ENCODE measurements at regions not wholly inside any gene's neighbourhood (a gene's known extent, or its start where the extent isn't known, plus 50 kb on each side); places are given as distances from the start of the nearest gene placed in this dataset.

- H3K36me3 ChIP-seq (replicated peaks; ENCODE audit: insufficient read depth, low read length): no peaks in the 10 kb centered on the region
- H3K9me3 ChIP-seq (replicated peaks; ENCODE audit: insufficient read depth, low read length): no peaks in the 10 kb centered on the region
- no peak overlapping the region for H3K27ac ChIP-seq (ENCODE audit: low read length)
- peaks cover 21% of the 10 kb centered on the region for H3K4me1 ChIP-seq (ENCODE audit: low read length)
- DNase-seq: no peak
- H2AFZ ChIP-seq (ENCODE audit: low read length): no peak overlapping the region
- H3K9me2 ChIP-seq (replicated peaks; ENCODE audit: insufficient read depth, low read length): no peaks in the 10 kb centered on the region
- H3K79me2 ChIP-seq (ENCODE audit: low read length): no peaks in the 10 kb centered on the region
- H3K4me2 ChIP-seq (ENCODE audit: low read depth, low read length): no peak overlapping the region
- no peak overlapping the region for H3K9ac ChIP-seq (ENCODE audit: low read length)
- TF ChIP-seq EZH2 (optimal IDR thresholded peaks at IDR 0.05; ENCODE audit: low read depth, low read length): no peak
- no peak for TF ChIP-seq CTCF (IDR thresholded peaks at IDR 0.05; ENCODE audit: low read length)
- no peak for TF ChIP-seq EZH2phosphoT487 (IDR thresholded peaks at IDR 0.05; ENCODE audit: low read length)
- peaks cover 14% of the 10 kb centered on the region for H3F3A ChIP-seq (ENCODE audit: insufficient read depth, low read length)
- no peaks in the 10 kb centered on the region for H3K27me3 ChIP-seq (replicated peaks; ENCODE audit: insufficient read depth, low read length)
- no peaks in the 10 kb centered on the region for H4K20me1 ChIP-seq (ENCODE audit: insufficient read depth, low read length)
- no peak overlapping the region for H3K4me3 ChIP-seq (ENCODE audit: low read length)
Observed at GRCh38 chr7:13161125-13161524, 473.7 kb downstream of the ARL4A start.

GRCh38 chr7:13165854-13166253 lies 478.4 kb downstream of the ARL4A start:
- no peak for DNase-seq
- no peak overlapping the region for H2AFZ ChIP-seq (ENCODE audit: low read length)
- H3K27me3 ChIP-seq (replicated peaks; ENCODE audit: insufficient read depth, low read length): no peaks in the 10 kb centered on the region
- H3K9ac ChIP-seq (ENCODE audit: low read length): no peak overlapping the region
- no peaks in the 10 kb centered on the region for H3K9me3 ChIP-seq (replicated peaks; ENCODE audit: insufficient read depth, low read length)
- H4K20me1 ChIP-seq (ENCODE audit: insufficient read depth, low read length): no peaks in the 10 kb centered on the region
- H3K4me1 ChIP-seq (ENCODE audit: low read length): no peaks in the 10 kb centered on the region
- no peak overlapping the region for H3K4me3 ChIP-seq (ENCODE audit: low read length)
- H3K27ac ChIP-seq (ENCODE audit: low read length): no peak overlapping the region
- H3K9me2 ChIP-seq (replicated peaks; ENCODE audit: insufficient read depth, low read length): no peaks in the 10 kb centered on the region
- no peak overlapping the region for H3K4me2 ChIP-seq (ENCODE audit: low read depth, low read length)
- H3K79me2 ChIP-seq (ENCODE audit: low read length): no peaks in the 10 kb centered on the region
- H3K36me3 ChIP-seq (replicated peaks; ENCODE audit: insufficient read depth, low read length): no peaks in the 10 kb centered on the region
- TF ChIP-seq EZH2 (optimal IDR thresholded peaks at IDR 0.05; ENCODE audit: low read depth, low read length): no peak
- H3F3A ChIP-seq (ENCODE audit: insufficient read depth, low read length): no peaks in the 10 kb centered on the region

GRCh38 chr7:13166801-13167200 lies 479.4 kb downstream of the ARL4A start:
- Histone ChIP-seq H3K9me3 (replicated peaks; ENCODE audit: insufficient read depth, low read length) (no peaks in the 10 kb centered on the region), H3K36me3 (replicated peaks; ENCODE audit: insufficient read depth, low read length) (no peaks in the 10 kb centered on the region), H3K27me3 (replicated peaks; ENCODE audit: insufficient read depth, low read length) (no peaks in the 10 kb centered on the region), H2AFZ (ENCODE audit: low read length) (no peak overlapping the region), H3K27ac (ENCODE audit: low read length) (no peak overlapping the region), H3K4me1 (ENCODE audit: low read length) (no peaks in the 10 kb centered on the region), H3K9ac (ENCODE audit: low read length) (no peak overlapping the region), H3F3A (ENCODE audit: insufficient read depth, low read length) (no peaks in the 10 kb centered on the region), H4K20me1 (ENCODE audit: insufficient read depth, low read length) (no peaks in the 10 kb centered on the region), H3K4me2 (ENCODE audit: low read depth, low read length) (no peak overlapping the region), H3K9me2 (replicated peaks; ENCODE audit: insufficient read depth, low read length) (no peaks in the 10 kb centered on the region), H3K4me3 (ENCODE audit: low read length) (no peak overlapping the region), H3K79me2 (ENCODE audit: low read length) (no peaks in the 10 kb centered on the region)
- TF ChIP-seq CTCF (IDR thresholded peaks at IDR 0.05; ENCODE audit: low read length): no peak
- DNase-seq: no peak

GRCh38 chr7:13169356-13169755 lies 481.9 kb downstream of the ARL4A start:
- no peak overlapping the region for H3K27ac ChIP-seq (ENCODE audit: low read length)
- no peak overlapping the region for H3K4me2 ChIP-seq (ENCODE audit: low read depth, low read length)
- TF ChIP-seq EZH2 (optimal IDR thresholded peaks at IDR 0.05; ENCODE audit: low read depth, low read length) (no peak), CTCF (IDR thresholded peaks at IDR 0.05; ENCODE audit: low read length) (no peak)
- no peaks in the 10 kb centered on the region for H3K9me2 ChIP-seq (replicated peaks; ENCODE audit: insufficient read depth, low read length)
- no peaks in the 10 kb centered on the region for H3K9me3 ChIP-seq (replicated peaks; ENCODE audit: insufficient read depth, low read length)
- no peaks in the 10 kb centered on the region for H3F3A ChIP-seq (ENCODE audit: insufficient read depth, low read length)
- no peak overlapping the region for H3K9ac ChIP-seq (ENCODE audit: low read length)
- DNase-seq: no peak
- no peaks in the 10 kb centered on the region for H3K79me2 ChIP-seq (ENCODE audit: low read length)
- H3K4me1 ChIP-seq (ENCODE audit: low read length): no peaks in the 10 kb centered on the region
- H4K20me1 ChIP-seq (ENCODE audit: insufficient read depth, low read length): no peaks in the 10 kb centered on the region
- H3K4me3 ChIP-seq (ENCODE audit: low read length): no peak overlapping the region
- no peaks in the 10 kb centered on the region for H3K27me3 ChIP-seq (replicated peaks; ENCODE audit: insufficient read depth, low read length)
- H2AFZ ChIP-seq (ENCODE audit: low read length): no peak overlapping the region
- H3K36me3 ChIP-seq (replicated peaks; ENCODE audit: insufficient read depth, low read length): no peaks in the 10 kb centered on the region
